ENCODE measurements at regions not wholly inside any gene's neighbourhood (a gene's known extent, or its start where the extent isn't known, plus 50 kb on each side); places are given as distances from the start of the nearest gene placed in this dataset.
"Not testable (repeated sequence)": the region's sequence is repeated elsewhere in the genome, so short reads cannot be mapped to it uniquely, and the experiment has no call there.

DNA sequence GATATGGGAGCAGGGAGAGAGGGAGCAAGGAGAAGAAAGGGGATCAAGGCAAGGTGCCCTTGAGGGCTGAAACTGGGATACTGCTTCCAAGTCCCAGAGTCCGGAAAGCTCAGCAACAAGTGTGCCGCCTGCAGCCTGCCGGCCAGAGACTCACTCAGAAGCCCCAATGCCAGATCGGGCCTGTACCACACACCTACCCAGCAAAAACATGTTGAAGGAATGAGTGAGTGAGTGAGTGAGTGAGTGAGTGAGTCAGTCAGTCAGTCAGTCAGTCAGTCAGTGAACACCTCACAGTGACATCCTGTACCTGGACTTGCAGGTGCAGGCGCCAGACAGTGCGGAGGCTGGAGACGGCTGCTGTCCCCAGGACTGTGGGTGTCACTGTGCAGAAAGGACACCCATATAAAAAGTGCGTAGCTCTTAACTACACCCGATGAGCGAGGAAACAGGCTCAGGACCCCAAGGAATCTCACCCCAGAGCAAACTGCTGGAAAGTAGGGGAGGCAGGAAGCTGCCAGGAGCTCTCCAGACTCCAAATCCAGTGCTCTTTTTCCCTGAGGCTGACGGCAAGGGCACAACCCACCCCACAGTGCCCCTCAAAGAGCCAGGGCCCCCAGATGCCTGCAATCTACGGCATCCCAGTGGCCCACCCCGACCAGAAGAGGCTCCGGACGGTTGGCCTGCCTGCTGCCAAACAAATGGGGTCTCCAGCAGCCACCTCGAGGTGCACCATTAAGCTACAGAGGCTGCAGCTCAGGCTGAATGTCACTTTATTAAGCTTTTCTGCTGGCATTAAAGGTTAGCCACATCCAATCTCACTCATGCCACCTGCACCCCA is 261.7 kb downstream of the NPHP4 start:
- no peak for DNase-seq

DNA sequence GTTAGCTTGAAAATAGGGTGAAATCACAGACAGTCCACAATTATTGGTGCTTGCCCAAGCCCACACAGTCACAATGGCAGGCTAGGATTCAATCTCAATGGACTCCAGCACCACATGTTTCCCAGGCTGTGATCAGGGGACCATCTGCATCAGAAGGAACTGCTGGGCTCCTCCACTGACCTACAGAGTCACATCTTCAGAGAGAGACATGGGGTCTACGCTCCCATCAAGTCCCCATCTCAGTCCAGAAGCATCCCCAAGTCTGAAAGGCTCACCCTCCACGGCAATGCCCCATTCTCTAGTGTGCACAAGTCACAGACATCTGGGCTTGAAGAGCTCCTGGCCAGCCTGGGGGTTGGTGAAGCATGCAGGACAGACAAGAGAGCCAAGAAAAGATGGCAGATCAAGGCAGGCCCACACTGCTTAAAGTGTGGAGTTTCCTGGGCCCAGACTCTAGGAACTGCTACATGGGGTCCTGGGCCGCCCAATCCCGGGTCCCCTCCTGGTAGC is 262.5 kb downstream of the NPHP4 start:
- no peak for DNase-seq

DNA sequence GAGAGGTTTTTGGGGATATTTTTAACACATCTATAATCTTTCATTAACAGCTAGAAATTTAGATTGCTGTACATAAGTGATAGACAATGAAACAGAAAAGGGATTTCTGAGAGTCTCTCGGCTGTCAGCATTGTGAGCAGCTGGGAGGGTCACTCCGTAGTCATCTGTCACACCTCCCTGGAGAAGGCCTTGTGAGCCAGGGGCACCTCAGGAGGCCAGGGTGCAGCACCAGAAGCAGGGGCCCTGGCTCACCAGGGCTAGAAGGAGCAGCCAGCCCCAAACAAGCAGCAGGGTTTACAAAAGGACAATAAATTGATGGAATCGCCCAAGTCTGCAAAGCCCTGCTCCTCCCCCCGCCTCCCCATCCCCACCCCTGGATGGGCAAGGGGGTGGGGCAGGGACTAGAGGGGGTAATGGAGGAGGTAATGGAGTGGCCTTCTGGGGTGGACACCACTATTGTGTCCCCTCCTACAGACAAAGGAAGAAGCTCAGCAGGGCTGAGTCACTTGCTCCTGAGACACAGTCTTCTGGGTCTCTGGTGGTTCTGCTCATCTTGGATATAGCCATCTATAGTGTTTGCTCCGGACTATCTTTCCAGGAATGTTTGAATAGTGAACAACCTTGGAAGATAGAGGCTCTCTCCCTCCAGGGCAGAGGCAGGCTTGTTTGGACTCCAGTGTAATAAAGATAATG is 263.4 kb downstream of the NPHP4 start:
- DNase-seq: no peak

DNA sequence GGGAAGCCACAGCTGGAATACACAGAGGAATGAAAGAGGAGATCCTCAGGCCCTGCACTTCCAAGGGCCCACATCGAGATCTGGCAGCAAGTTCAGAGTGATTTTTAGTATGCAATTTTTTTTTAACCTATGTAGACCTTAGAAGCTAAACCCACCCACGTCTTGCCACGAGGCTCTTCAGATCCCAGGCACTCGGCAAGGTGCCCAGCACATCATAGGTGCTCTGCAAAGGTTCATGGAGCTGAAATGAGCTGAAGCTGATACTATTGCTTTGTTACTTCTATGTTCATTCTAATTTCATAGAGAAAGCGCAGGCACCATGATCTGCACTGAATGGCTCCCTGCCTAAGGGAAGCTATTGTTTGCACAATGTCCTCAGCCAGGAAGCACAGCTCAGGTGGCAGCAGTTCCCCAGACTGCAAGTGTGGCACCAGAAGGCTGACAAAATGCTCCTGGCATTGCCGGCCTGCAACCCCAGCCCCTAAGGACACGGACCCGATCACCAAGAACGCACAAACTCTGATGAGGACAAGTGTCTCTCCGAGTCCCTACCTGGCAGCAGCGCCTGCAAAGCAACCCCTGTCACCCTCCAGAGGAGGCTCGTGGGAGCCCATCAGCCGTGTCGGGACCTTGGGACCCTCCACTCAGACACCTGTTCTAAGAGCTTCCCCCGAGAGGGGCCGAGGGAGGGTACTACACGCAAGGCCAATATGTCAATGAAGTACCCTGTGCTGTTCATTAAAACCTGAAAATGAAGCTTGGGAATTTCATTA is 264.2 kb downstream of the NPHP4 start:
- DNase-seq: no peak

DNA sequence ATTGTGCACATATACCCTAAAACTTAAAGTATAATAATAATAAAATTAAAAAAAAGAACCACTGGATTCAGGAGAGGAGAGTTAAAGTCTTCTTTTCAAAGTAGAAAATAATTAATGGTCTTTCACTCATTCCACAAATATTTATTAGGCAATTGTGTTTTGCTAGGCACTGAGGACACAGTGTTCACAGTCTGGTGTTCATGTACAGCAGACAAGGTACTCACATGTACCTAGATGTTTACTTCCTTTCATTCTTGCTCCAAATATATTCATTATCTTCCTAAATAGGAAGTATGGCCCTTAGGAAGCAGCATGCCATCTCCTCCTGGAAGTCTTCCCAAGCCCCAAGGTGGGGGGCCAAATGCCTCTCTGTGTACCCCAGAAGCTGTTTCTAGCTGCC is 265.0 kb downstream of the NPHP4 start:
- DNase-seq: no peak

DNA sequence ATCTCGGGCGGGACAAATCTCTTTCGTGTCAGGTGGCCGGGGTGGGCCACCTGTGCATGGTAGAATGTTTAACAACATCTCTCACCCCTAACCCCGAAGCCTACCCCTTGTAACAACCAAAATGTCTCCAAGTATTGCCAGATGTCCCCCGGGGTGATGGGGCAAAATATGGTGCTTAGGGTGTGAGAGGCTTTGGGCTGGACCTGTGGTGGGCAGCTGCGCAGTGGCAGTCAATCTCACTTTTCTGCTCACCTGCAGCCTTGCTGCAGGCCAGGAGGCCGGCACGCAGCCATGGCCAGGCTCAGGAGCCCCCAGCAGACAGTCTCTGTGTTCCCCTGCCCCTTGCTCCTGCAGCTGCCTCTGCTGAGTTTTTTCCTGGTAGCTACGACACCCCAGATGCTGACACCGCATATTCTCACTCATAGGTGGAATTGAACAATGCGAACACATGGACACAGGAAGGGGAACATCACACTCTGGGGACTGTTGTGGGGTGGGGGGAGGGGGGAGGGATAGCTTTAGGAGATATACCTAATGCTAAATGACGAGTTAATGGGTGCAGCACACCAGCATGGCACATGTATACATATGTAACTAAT is 265.5 kb downstream of the NPHP4 start:
- not testable (repeated sequence) for DNase-seq

DNA sequence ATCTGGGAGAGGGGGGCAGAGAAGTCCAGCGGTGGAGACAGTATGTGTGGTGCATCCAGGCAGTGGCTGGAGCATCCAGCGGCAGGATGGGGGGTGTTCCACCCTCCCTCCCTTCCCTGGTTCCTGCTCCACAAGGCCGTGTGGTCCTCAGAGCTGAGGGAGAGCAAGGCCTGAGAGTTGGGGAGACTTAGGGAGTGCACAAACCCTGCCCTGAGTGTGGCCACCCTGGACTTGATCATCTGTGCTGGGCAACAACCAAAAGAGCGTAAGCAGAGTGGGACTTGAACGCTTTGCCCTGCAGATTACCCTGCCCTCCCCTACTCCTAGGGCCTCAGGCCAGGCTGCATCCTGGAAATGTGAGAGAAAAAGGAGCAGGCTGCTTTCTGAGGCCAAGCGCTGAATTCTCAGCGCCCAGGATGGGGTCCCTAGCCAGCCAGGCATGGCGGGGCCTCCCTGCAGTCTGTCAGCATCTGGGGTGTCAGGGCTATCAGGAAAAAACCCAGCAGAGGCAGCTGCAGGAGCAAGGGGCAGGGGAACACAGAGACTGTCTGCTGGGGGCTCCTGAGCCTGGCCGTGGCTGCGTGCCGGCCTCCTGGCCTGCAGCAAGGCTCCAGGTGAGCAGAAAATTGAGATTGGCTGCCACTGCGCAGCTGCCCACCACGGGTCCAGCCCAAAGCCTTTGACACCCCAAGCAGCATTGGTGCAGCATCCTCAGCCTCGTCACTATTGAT is 266.2 kb downstream of the NPHP4 start:
- DNase-seq: no peak

DNA sequence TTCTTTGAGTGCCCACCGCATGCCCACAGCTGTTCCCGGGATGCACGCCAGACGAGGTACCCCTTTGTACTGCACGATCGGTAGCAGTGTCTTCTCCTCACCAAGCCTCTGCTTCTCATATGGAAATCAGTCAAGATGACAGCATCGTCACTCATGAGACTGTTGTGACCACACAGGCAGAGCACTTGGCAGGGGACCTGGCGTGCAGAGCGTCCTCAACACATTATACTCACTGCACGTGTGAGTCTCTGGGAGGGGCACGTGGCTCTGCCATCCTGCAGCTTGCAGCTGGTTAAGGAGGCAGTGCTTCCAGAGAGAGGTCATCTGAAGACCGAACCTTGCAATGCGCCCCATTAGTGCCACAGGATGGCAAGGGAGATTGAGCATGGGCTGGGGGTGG is 266.8 kb downstream of the NPHP4 start:
- DNase-seq: no peak

DNA sequence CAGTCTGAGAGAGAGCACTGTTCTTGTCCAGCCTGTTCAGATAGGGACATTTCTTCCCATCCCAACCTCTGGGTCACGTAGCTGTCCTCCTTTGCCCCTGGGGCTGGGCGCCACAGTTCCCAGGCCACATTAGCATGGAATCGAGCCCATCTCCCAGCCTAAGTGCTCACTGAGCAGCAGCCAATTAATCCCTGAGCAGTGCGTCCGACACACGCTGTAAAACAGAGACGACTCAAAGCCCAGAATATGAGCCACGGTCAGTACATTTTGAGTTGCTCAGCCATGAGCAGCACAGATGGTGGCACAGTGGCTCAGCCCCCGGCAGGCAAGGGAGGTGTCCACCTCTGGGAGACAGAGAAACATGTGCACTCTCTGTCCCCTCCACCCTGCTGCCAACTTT is 267.4 kb downstream of the NPHP4 start:
- no peak for DNase-seq

DNA sequence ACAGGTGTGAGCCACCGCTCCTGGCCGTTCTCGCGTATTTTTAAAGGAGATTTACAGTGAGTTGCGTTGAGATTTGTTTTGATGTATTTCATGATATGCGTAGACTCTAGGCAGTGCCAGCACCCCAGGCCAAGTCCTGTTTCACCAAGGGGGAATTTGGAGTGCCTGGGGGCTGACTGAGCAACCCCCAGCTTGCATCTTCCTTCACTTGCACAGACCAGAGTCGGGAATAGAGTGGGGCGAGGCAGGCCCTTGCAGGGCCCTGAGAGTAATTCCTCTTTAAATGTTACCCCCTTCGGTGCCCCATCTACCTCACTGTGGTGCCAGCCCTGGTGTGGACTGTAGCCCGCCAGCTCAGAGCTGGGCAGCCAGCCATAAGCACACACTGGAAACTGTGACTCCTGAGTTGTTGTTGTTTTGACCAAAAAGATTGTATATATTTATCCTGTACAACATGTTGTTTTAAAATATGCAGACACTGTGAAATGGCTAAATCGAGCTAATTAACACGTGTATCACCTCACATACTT is 269.5 kb downstream of the NPHP4 start:
- DNase-seq: no peak

DNA sequence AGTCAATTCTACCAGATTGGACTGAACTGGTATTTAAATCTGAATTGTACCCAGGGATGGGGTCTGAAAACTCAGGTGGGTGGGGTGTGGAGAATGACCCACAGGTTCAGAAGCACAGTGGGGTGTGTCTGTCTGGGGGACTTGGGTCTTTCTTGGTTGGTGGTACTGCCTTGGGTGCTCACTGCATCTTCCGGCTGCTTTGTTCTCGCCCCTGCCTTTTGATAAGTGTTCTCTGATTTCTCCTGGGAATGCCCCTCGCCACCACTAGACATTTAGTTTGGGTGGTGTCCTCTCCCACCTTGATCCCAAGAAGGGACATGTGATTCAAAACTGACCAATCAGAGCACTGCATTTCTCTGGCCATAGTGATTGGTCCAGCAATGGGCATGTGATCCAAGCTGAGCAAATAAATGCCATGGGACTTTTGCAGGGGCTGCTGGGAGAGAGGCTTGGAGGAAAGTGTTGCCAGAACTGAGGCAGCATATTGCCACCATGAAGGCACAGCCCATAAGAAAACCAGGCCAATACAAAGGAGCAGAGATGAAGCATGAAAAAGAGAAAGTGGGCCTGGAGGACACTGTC is 270.5 kb downstream of the NPHP4 start:
- no peak for DNase-seq

DNA sequence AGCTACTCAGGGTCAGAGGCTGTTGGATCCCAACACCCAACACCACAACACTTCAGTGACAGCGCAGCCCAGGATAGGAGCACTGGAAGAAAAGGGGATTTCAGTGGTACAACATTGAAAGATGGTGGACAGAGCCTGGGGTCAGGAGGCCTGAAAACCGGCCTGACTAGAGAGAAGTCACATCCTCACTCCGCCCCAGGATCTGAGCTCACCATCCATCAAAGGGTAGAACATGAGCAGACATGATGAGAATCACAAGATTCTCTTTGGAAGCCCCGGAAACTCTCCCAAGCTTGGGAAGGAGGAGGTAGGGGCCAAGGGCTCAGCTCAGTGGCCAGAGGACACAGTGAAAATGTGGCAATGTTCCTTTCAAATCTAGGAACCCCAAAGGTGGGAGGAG is 271.3 kb downstream of the NPHP4 start:
- DNase-seq: no peak

DNA sequence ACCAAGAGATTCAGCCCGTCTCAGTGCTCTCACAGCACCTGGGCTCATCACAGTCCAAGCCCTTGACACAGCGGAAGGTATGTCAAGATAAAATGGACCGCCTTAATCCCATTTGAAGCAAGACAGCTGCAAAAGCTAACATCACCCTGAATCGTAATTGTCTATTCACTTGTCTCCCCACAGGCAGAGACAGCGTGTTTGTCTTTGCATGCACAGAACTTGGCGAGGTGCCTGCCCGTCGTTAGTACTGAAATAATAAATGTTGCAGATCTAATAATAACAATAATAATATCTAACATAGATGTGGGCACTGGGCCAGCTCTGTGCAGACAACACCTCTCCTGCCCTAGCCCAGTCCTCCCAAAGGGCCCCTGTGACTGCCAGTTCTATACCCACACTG is 271.7 kb downstream of the NPHP4 start:
- DNase-seq: no peak

DNA sequence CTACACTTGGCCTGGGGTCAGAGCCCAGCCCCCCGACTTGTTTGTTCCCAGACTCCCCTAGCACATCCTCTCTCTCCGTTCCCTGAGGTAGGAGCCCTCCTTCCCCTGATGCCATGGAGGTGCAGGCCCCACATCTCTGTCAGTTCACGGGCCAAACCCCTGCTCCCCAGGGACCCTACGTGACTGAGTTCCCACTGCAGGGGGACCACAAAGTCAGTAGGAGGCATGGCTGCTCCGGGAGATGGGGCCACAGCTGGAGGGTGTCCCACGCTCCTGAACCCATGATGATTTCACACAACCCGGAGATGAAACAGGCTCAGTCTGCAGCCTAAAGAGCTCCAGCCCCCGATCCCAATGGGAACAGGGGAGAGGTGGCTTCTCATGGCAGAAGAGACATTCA is 272.2 kb downstream of the NPHP4 start:
- no peak for DNase-seq

DNA sequence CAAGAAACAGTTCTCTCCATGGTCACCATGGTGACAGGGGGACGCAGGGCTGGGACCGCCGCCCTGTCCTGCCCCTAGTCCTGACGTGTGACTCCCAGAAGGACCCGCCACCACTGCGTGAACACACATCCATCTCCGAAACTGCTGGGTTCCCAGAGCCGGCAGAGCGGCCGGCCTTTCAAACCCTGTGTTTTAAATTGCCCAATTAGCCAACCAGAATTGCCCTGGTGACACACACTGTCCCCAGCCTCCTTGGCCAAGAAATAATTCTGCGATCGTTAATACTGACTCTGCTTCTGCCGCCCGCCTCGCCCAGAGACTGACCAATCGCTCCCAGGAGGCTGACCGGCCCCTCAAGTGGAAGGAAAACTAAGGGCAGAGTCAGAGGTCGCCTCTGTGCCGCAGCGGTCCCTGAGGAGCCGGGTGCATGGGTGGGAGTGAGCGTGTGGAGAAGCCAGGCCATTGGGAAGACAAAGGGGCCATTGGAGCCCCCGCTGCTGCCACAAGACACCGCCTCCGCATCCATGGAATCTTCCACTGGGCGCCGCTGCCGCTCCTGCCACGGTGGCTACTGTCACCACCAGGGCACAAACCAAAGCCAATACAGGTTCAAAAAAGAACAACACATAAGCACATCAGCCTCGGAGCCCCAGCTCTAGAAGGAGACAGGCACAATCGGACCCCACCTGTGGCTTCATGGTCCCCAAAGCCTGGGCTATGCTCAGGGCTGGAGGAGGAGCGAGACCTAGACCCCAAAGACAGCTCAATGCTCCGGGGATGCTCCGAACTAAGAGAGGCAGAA is 273.2 kb downstream of the NPHP4 start:
- DNase-seq: no peak

DNA sequence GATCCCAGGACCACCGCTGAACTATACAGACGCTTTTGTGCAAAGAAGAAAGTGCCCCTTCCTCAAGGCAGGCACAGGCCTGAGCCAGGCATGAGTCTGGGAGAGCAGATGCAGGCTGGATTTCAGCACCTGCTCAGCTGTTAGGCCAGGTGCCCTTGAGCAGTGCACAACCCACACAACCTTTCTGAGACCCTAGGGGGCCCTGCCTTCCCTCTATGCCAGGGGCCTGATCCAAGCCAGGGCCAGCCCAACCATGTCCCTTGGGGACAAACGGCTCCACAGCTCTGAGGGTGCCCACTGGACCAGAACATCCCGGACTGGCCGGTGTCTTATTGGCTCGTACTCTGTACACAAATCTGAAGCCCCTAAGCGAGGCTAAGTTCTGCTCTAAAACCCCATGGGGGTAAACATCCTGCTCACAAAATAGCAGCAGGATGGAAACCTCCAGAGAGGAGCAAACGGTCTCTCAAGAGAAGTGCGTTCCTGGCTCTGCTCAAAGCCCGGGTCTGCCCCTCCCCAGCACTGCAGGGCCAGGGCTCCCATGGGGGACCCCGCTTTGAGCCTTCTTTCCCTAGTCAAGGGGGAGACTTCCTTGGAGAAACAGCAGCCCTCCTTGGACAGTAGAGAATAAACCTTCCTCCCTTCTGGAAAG is 275.1 kb downstream of the NPHP4 start:
- no peak for DNase-seq

DNA sequence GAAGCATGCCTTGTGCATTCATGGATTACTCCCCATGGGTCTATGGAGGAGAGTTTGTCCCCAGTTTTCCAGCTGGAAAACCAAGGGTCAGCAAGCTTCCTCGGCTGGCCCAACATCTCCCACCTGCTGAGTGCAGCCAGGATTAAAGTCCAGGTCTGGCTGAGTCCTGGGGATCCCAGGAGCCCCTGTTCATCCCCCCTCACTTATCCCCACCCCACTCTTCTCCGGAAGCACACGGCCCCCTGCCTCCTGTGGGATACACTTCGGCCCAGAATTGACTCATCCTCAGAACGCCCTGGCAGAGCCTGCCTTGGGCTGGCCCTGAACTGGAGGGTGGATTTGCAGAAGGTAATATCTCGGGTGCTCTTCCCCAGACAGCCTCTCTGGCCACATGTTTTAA is 276.1 kb downstream of the NPHP4 start:
- DNase-seq: no peak

DNA sequence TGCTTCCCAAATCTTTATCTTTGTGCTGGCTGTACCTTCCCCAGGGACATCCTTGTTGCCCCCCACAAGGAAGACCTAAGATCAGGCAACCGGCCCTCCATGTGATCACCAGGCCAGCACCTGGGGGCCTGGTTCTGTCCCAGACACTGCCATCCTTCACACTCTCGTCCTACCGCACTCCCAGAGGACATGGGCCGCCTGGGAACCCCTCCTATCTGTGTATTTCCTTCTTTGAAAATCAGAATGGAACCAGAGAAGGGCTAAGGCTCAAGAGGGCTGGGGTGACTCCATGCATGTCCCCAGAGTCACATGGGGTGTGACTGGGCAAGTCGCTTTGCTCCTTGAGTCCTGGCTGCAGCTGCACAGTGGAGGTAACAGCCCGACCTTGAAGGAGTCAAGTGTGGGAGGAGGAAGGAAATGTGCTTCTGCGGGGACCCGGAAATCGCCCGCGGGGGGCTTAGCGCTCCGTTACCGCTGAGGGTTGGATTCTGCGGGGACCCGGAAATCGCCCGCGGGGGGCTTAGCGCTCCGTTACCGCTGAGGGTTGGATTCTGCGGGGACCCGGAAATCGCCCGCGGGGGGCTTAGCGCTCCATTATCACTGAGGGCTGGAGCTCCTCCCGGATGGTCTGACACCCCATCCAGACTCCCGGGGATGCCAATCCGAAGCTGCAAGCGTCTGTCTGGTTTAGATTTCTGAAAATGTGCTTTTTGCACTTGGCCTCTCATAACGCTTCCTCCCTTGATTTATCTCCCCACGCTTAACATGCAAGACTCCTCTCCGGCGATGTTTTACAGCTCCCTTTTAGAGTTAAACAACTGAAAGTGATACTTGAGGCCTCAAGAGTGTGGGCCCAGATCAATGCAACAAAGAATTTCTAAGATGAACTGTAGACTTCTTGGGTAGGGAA is 278.9 kb downstream of the NPHP4 start:
- no peak for DNase-seq

DNA sequence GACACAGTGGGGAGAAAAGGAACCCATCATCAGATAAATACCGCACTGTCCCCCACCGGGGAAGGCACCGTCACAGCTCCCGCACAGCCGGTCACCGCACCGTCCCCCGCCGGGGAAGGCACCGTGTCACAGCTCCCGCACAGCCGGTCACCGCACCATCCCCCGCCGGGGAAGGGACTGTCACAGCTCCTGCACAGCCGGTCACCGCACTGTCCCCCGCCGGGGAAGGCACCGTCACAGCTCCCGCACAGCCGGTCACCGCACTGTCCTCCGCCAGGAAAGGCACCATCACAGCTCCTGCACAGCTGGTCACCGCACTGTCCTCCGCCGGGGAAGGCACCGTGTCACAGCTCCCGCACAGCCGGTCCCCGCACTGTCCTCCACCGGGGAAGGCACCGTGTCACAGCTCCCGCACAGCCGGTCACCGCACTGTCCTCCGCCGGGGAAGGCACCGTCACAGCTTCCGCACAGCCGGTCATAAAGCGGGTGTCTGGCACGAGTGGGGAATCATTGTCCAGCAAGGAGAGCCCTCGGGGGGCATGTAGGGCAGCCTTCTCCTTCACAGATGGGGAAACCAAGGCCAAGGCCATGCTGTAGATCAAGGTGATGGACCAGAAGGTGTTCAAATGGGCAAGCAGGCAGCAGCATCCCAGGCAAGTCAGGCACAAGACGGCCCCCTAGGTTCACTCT is 280.1 kb downstream of the NPHP4 start:
- no peak for DNase-seq

Measured in femur (tissue), 1 donor.